ENCODE measurements at regions not wholly inside any gene's neighbourhood (a gene's known extent, or its start where the extent isn't known, plus 50 kb on each side); places are given as distances from the start of the nearest gene placed in this dataset.

- TF ChIP-seq, protein P1, sequence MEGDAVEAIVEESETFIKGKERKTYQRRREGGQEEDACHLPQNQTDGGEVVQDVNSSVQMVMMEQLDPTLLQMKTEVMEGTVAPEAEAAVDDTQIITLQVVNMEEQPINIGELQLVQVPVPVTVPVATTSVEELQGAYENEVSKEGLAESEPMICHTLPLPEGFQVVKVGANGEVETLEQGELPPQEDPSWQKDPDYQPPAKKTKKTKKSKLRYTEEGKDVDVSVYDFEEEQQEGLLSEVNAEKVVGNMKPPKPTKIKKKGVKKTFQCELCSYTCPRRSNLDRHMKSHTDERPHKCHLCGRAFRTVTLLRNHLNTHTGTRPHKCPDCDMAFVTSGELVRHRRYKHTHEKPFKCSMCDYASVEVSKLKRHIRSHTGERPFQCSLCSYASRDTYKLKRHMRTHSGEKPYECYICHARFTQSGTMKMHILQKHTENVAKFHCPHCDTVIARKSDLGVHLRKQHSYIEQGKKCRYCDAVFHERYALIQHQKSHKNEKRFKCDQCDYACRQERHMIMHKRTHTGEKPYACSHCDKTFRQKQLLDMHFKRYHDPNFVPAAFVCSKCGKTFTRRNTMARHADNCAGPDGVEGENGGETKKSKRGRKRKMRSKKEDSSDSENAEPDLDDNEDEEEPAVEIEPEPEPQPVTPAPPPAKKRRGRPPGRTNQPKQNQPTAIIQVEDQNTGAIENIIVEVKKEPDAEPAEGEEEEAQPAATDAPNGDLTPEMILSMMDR (IDR thresholded peaks at IDR 0.05; ENCODE audit: insufficient read depth, low read depth, low read length), result no peak
- no peak for TF ChIP-seq EZH2 (IDR thresholded peaks at IDR 0.05; ENCODE audit: insufficient read depth, low read length)
Observed at GRCh38 chr4:125704726-125705125, 390.0 kb downstream of the FAT4 start.
